ENCODE measurements at regions not wholly inside any gene's neighbourhood (a gene's known extent, or its start where the extent isn't known, plus 50 kb on each side); places are given as distances from the start of the nearest gene placed in this dataset.
"Not testable (repeated sequence)": the region's sequence is repeated elsewhere in the genome, so short reads cannot be mapped to it uniquely, and the experiment has no call there.

GRCh38 chr2:113351375-113352355 is 72.9 kb upstream of the PAX8 start:
- WGBS (ENCODE audit: low lambda C conversion rate): 45% methylated on average over 8 of the region's 8 CpGs
- Histone ChIP-seq H4K20me1 (ENCODE audit: insufficient read depth, low read length) (no peaks in the 10 kb centered on the region), H3K79me2 (ENCODE audit: insufficient read depth, low read length) (no peaks in the 10 kb centered on the region), H3K9me3 (ENCODE audit: low read length) (no peaks in the 10 kb centered on the region), H3K9ac (ENCODE audit: insufficient read depth, low read depth, low read length) (no peak overlapping the region), H3K27me3 (ENCODE audit: control insufficient read depth in 1 of 2, insufficient read depth in 2 of 2, low read length in 2 of 2) (peaks cover 0 to 12% of the 10 kb centered on the region in 2 experiments; a peak in 3 of 5 replicates), H2AFZ (ENCODE audit: low read length) (no peak overlapping the region), H3K4me2 (ENCODE audit: low read depth, low read length) (no peak overlapping the region), H3K4me3 (replicated peaks in 1 of 3; ENCODE audit: insufficient read depth in 1 of 3, low read depth in 2 of 3, low read length in 3 of 3) (no peak overlapping the region), H3K4me1 (ENCODE audit: insufficient read depth, low read length) (no peaks in the 10 kb centered on the region), H3K36me3 (replicated peaks in 1 of 2; ENCODE audit: control insufficient read depth in 1 of 2, insufficient read depth in 2 of 2, low read length in 2 of 2) (no peaks in the 10 kb centered on the region), H3K27ac (ENCODE audit: extremely low read length, insufficient read depth, low read length) (no peak overlapping the region)
- ChIA-PET POLR2A (no interaction called here), CTCF (ENCODE audit: low intra/inter-chr PET ratio, low total read pairs) (no interaction called here)
- no peak for FAIRE-seq
- in situ Hi-C loops (cut with HindIII; ENCODE audit: extremely low pct_ligation_motif_present, low pct_unique_long_range_greater_than_20kb): loop anchor here (25.0 kb wide), 1 partner anchor 89 kb away; no protein-coding TSS in a partner anchor
- TF ChIP-seq NFIC (IDR thresholded peaks at IDR 0.05; ENCODE audit: low read length): no peak
- no peak for TF ChIP-seq ZNF879 (CRISPR knock-in tag; IDR thresholded peaks at IDR 0.05)
- TF ChIP-seq ZFP37 (CRISPR knock-in tag; IDR thresholded peaks at IDR 0.05; ENCODE audit: borderline replicate concordance): no peak
- TF ChIP-seq, protein P1, sequence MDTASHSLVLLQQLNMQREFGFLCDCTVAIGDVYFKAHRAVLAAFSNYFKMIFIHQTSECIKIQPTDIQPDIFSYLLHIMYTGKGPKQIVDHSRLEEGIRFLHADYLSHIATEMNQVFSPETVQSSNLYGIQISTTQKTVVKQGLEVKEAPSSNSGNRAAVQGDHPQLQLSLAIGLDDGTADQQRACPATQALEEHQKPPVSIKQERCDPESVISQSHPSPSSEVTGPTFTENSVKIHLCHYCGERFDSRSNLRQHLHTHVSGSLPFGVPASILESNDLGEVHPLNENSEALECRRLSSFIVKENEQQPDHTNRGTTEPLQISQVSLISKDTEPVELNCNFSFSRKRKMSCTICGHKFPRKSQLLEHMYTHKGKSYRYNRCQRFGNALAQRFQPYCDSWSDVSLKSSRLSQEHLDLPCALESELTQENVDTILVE (CRISPR knock-in tag; IDR thresholded peaks at IDR 0.05): no peak
- no peak for TF ChIP-seq FOXJ3 (CRISPR knock-in tag; IDR thresholded peaks at IDR 0.05; ENCODE audit: borderline replicate concordance)
- TF ChIP-seq SOX13 (IDR thresholded peaks at IDR 0.05): no peak
- no peak for TF ChIP-seq SOX13 (CRISPR knock-in tag; conservative IDR thresholded peaks at IDR 0.05 in 1 of 2, IDR thresholded peaks at IDR 0.05 in 1 of 2)
- TF ChIP-seq, protein P2, sequence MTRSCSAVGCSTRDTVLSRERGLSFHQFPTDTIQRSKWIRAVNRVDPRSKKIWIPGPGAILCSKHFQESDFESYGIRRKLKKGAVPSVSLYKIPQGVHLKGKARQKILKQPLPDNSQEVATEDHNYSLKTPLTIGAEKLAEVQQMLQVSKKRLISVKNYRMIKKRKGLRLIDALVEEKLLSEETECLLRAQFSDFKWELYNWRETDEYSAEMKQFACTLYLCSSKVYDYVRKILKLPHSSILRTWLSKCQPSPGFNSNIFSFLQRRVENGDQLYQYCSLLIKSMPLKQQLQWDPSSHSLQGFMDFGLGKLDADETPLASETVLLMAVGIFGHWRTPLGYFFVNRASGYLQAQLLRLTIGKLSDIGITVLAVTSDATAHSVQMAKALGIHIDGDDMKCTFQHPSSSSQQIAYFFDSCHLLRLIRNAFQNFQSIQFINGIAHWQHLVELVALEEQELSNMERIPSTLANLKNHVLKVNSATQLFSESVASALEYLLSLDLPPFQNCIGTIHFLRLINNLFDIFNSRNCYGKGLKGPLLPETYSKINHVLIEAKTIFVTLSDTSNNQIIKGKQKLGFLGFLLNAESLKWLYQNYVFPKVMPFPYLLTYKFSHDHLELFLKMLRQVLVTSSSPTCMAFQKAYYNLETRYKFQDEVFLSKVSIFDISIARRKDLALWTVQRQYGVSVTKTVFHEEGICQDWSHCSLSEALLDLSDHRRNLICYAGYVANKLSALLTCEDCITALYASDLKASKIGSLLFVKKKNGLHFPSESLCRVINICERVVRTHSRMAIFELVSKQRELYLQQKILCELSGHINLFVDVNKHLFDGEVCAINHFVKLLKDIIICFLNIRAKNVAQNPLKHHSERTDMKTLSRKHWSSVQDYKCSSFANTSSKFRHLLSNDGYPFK (CRISPR knock-in tag; IDR thresholded peaks at IDR 0.05; ENCODE audit: borderline replicate concordance): no peak
- TF ChIP-seq ZNF766 (CRISPR knock-in tag; IDR thresholded peaks at IDR 0.05; ENCODE audit: borderline replicate concordance): no peak
- no peak for TF ChIP-seq ZNF580 (CRISPR knock-in tag; IDR thresholded peaks at IDR 0.05; ENCODE audit: borderline replicate concordance, low read depth)
- TF ChIP-seq ZNF468 (CRISPR knock-in tag; IDR thresholded peaks at IDR 0.05): no peak
- TF ChIP-seq JDP2 (CRISPR knock-in tag; IDR thresholded peaks at IDR 0.05; ENCODE audit: borderline replicate concordance): no peak
- BruUV-seq (replicated peaks): no TSS peak
- intact Hi-C loops (cut with micrococcal nuclease; ENCODE audit: unreplicated experiment): no loop called here
- DNase-seq (ENCODE audit: low spot score): no peak
- no peak for ATAC-seq

DNA sequence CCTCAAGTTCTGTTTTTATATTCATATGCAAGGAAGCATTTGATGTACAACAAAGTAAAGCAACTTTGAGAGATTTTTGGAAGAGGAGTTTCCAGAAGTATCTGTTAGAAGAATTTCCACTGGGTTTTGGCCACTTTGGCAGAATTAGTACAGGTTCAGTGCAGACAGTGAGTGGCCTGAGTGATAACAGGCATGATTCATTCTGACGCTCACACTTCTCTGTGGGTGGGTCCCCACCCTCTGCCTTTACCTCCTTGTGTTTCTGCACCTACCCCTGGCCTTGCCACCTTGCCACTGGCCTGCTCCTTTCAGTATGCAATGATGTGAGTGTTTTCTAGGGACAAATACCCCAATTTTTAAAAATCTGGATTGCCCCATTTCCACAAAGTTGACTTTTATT is 65.1 kb upstream of the PAX8 start:
- WGBS (ENCODE audit: low lambda C conversion rate): 54% methylated on average over 1 of the region's 1 CpG
- CTCF ChIA-PET (ENCODE audit: low intra/inter-chr PET ratio, low total read pairs); H3K4me2 ChIP-seq (ENCODE audit: low read depth, low read length); H3K27me3 ChIP-seq (ENCODE audit: control insufficient read depth in 1 of 2, insufficient read depth in 2 of 2, low read length in 2 of 2); DNase-seq (ENCODE audit: low spot score); H3K4me3 ChIP-seq (replicated peaks in 1 of 3; ENCODE audit: insufficient read depth in 1 of 3, low read depth in 2 of 3, low read length in 3 of 3); H4K20me1 ChIP-seq (ENCODE audit: insufficient read depth, low read length); in situ Hi-C loops (cut with HindIII; ENCODE audit: extremely low pct_ligation_motif_present, low pct_unique_long_range_greater_than_20kb); intact Hi-C loops (cut with micrococcal nuclease; ENCODE audit: unreplicated experiment); ATAC-seq; H3K9ac ChIP-seq (ENCODE audit: insufficient read depth, low read depth, low read length); H2AFZ ChIP-seq (ENCODE audit: low read length); H3K79me2 ChIP-seq (ENCODE audit: insufficient read depth, low read length); BruUV-seq (replicated peaks); FAIRE-seq; POLR2A ChIA-PET; H3K27ac ChIP-seq (ENCODE audit: extremely low read length, insufficient read depth, low read length); H3K4me1 ChIP-seq (ENCODE audit: insufficient read depth, low read length); H3K9me3 ChIP-seq (ENCODE audit: low read length); H3K36me3 ChIP-seq (replicated peaks in 1 of 2; ENCODE audit: control insufficient read depth in 1 of 2, insufficient read depth in 2 of 2, low read length in 2 of 2): not testable (repeated sequence)
